GM19099 (cell line): ENCODE measurements at regions not wholly inside any gene's neighbourhood (a gene's known extent, or its start where the extent isn't known, plus 50 kb on each side); places are given as distances from the start of the nearest gene placed in this dataset.

Source experiments
- POLR2A ChIP-seq: IDR thresholded peaks from 3 replicates; pipeline ENCODE4 v1.6.1; 2011; ENCODE audit warnings: low read depth; ENCODE audit not compliant: insufficient read length; ENCODE audit errors: extremely low read depth

DNA sequence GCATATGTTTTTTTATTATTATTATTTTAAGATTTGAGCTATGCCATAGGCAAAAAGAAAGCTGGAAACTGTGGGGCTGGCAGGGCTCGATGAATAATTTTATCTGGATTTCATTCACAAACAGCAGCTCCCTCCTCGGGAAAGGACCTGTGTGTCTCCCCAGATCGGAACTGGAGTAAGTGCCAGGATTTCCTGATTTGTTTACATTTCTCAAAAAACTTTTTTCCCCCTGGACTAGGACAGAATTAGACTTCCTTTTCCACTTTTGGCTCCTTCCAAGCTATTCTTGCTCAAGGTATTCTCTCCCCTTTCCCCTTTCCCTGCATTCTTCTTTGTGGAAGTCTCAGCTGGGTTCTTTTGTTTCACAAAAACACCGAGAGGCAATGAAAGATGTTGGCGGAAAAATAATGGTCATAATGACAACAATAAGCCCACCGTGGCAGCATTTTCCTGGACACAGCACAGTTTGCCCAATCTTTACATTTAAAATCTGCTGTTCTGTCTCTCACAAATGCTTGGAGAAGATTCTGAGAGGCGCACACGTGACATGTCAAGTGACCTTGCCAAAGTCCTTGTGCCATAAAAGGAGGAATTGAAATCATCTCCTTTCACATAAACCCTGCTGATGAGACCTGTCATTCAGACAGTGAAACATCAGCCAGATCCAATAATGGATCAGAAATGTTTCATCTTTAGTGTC is 85.8 kb upstream of the PREP start:
- TF ChIP-seq POLR2A, result no peak

GRCh38 chr6:105487040-105487790 is 84.3 kb upstream of the PREP start:
- no peak for TF ChIP-seq POLR2A

- no peak for TF ChIP-seq POLR2A
These were observed 82.6 kb upstream of the PREP start for GRCh38 chr6:105485456-105485855.

DNA sequence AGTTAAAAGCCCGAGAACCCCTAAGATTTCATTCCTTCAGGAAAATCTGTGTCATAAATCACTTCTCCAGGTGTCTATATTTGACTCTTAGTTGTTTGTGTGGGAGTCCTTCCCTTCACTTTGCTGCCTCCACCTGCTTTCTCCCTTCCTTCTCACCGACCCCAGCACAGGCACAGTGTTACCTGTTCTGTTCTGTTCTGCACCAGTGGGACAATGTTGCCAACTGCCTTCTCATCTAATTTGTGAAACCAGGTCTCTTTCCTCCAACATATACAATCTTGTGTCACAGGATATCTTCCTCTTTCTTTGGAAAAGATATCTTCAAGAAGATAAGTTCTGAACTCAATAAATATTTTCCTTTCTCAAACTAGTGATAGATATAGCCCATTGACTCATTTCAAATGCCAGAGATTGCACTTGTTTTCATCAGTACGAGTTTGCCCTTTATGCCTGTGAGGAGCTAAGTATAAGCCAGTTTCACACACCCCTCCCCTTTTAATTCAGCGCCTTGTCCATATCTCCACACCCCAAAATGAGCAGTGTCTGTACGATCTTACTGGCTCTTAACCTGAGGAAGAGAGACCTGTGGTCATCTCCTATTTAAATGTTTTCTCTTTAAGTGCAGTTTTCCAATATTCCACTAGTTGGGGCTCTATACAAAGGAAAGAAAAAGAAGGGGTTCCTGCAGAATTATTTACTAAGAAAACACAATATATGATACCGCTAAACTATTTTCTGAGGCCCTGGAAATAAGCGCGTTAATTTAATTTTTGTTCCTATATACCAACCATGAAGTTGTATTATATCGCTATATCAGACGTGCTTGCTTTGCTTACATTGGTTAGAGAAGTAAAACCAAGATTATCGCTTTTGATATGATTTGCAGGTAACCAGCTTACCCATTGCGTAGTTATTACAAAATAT is 81.6 kb upstream of the PREP start:
- no peak for TF ChIP-seq POLR2A

GRCh38 chr6:105483492-105483891 is 80.6 kb upstream of the PREP start:
- TF ChIP-seq POLR2A, result no peak

DNA sequence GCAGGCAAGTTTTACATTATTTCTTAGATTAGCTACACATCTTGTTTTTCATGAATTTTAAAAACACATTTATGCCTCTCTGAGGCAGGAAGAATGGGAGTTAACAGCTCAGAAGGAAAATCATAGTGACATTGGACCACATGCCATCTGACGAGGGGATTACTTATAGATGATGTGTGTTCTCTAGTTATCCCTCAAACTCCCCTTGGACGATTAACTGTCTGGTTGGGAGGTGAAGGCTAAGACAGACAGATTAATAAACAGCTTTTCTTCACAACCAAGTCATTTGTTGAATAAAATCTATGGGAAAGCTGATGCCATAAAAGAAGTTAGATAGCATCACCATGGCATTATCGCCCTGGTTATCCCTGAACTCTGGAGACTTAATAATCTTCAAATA is 80.0 kb upstream of the PREP start:
- TF ChIP-seq POLR2A, result no peak

GRCh38 chr6:105482227-105482844 is 79.5 kb upstream of the PREP start:
- no peak for TF ChIP-seq POLR2A

DNA sequence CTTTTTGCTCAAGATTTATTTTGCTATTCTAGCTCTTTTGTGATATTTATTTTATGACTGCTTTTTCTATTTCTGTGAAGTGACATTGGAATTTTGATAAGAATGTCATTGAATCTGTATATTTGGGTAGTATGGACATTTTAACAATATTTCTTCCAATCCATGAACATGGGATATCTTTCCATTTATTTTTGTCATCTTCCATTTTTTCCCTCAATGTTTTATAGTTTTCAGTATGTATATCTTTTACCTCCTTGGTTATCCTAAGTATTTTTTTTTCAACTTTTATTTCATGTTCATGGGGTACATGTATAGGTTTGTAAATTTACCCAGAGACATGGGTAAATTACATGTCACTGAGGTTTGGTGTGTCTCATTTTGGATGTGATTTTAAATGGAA is 74.1 kb upstream of the PREP start:
- TF ChIP-seq POLR2A, result no peak

- no peak for TF ChIP-seq POLR2A
These were observed 71.4 kb upstream of the PREP start for GRCh38 chr6:105474234-105474633.

DNA sequence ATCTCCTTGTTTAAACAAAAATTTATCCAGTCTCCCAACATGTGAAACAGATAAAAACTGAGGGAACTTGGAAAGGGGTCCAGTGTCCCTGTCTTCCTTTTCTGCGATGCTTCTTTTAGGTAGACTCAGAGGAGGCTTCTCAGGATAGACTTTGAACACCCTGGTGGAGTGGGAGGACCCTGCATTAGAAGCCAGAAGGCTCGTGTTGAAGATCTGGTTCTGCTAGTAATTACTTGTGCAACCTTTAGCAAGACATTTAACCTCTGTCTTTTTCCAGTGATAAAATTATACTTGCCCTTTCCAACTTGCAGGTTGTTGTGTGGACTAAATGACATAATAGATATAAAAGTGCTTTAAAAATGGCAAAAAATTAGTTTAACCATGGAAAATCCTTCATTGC is 67.1 kb upstream of the PREP start:
- TF ChIP-seq POLR2A, result no peak

- TF ChIP-seq POLR2A, result no peak
These were observed 66.0 kb upstream of the PREP start for GRCh38 chr6:105468850-105469249.

DNA sequence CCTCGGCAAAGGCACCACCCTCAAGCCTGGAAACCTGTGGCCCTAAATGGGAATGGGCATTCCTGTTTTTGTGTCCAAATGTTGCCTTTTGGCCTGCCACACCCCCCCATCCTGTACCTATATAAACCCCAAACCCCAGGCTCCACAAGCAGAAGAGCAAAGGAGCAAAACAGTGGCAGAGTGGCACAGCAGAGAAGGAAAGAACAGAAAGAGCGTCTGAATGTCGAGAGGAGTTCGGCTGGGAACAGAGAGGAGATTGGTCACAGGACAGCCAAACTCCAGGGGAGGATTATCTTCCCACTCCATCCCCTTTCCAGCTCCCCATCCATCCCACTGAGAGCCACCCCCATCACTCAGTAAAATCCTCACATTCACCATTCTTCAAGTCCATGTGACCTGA is 58.0 kb upstream of the PREP start:
- no peak for TF ChIP-seq POLR2A

- no peak for TF ChIP-seq POLR2A
These were observed 57.0 kb upstream of the PREP start for GRCh38 chr6:105459864-105460263.

GRCh38 chr6:105459049-105459448 is 56.2 kb upstream of the PREP start:
- peak; percentile 61 for TF ChIP-seq POLR2A

DNA sequence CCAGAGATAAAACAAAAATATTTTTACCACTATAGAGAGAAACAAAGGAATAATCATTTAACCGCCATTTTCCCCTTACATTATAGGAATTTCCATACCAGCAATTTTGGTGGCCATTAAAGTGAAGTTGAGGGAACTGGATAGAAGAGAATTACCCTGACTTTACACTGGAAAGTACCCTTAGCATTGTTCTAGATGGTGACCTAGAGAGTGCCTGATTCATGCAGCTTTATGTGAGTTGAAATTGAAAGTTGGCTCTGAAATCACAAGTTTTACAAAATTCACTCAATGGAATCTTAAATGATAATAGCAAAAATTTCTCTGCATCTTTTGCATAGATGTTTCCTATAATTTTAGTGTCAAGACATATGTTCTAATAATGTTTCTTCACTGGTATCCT is 55.7 kb upstream of the PREP start:
- no peak for TF ChIP-seq POLR2A
